Omental fat pad (tissue), 3 donors: ENCODE measurements at regions not wholly inside any gene's neighbourhood (a gene's known extent, or its start where the extent isn't known, plus 50 kb on each side); places are given as distances from the start of the nearest gene placed in this dataset.

Source experiments
- ATAC-seq: fragments of 150-250 bp; one replicate; pipeline ENCODE4 v1.9.1; 2016; ENCODE audit warnings: mild to moderate bottlenecking, moderate library complexity; ENCODE audit not compliant: low FRiP score
- DNase-seq: peaks from one replicate; pipeline ENCODE4 v3.0.0-alpha.2; 2019; ENCODE audit warnings: low spot score
- CTCF ChIP-seq, 3 donors: fragments of 450-650 bp; IDR thresholded peaks; one replicate each; pipeline ENCODE4 v1.5.1; 2016 to 2017; ENCODE audit warnings: antibody characterized with exemption in 3 of 3, mild to moderate bottlenecking in 3 of 3, moderate library complexity in 2 of 3

GRCh38 chrX:51437521-51437920 lies 58.9 kb downstream of the NUDT11 start:
- DNase-seq (no peak), ATAC-seq (no peak)
- no peak for TF ChIP-seq CTCF (IDR thresholded peaks at IDR 0.05)

GRCh38 chrX:51435101-51435500 lies 61.3 kb downstream of the NUDT11 start:
- no peak for DNase-seq
- ATAC-seq, result no peak
- no peak for TF ChIP-seq CTCF (IDR thresholded peaks at IDR 0.05)

GRCh38 chrX:51421972-51422597 lies 74.3 kb downstream of the NUDT11 start:
- no peak for TF ChIP-seq CTCF (IDR thresholded peaks at IDR 0.05)
- DNase-seq, result no peak
- ATAC-seq, result no peak

DNA sequence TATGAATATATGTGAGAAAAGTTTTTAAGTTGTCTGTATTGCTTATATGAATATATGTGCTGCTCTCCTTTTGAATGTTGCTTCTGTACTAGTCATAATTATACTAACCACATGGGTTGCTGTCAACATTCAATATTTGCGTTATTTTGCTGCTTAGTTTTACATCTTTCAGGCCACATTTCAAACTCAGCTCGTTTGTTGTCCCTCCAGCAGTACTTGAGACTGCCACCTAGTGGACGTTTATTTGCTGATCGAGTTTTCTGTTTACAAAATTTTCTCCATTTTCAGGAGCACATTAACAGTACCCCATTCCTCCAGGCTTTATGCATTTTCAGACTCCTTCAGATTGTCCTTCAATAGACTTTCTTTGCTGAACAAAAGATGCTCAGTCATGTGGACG lies 75.8 kb downstream of the NUDT11 start:
- DNase-seq, result no peak
- no peak for ATAC-seq
- no peak for TF ChIP-seq CTCF (IDR thresholded peaks at IDR 0.05)

DNA sequence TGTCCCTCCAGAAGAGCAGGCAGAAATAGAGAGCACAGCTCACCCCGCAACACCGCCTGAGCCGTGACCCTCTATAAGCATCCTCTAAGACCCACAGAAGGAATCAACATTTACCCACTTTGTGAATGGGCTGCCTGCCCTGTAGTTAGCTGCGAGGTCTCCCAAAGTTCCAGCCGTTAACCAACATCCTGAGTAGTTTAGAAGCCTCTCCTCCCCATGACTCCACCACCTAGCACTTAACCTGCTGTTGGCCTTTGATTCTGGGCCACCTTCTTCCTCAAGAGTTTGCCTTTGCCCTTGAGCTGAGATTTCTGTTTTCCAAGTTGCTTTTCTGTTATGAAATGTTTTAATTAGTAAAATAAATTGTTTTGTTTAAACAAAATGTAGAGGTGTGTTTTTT lies 75.8 kb downstream of the NUDT10 start:
- ATAC-seq, result no peak
- DNase-seq, result no peak
- no peak for TF ChIP-seq CTCF (IDR thresholded peaks at IDR 0.05)

GRCh38 chrX:51407520-51408409 lies 75.1 kb downstream of the NUDT10 start:
- ATAC-seq, result no peak
- no peak for DNase-seq

More at GRCh38 chrX:51407520-51408409, 75.1 kb downstream of the NUDT10 start:
- no peak for TF ChIP-seq CTCF (IDR thresholded peaks at IDR 0.05)
